Mesodermal cell (in vitro differentiated cells): ENCODE measurements at regions not wholly inside any gene's neighbourhood (a gene's known extent, or its start where the extent isn't known, plus 50 kb on each side); places are given as distances from the start of the nearest gene placed in this dataset.

Experiments used
- H3K27ac ChIP-seq: 2 replicates; pipeline ENCODE4 v1.7.0; 2013; ENCODE audit warnings: mild to moderate bottlenecking, low read depth, low read length, moderate library complexity; ENCODE audit not compliant: severe bottlenecking
- H3K36me3 ChIP-seq: 2 replicates; pipeline ENCODE4 v1.7.1; 2013; ENCODE audit warnings: mild to moderate bottlenecking, low read length, moderate library complexity; ENCODE audit not compliant: control insufficient read depth, insufficient read depth
- H3K4me1 ChIP-seq: one replicate; pipeline ENCODE4 v1.7.1; 2013; ENCODE audit warnings: mild to moderate bottlenecking, low read length; ENCODE audit not compliant: insufficient read depth, control insufficient read depth, poor library complexity, severe bottlenecking
- H3K4me3 ChIP-seq: 2 replicates; pipeline ENCODE4 v1.7.0; 2013; ENCODE audit warnings: low read length, control low read depth, mild to moderate bottlenecking; ENCODE audit not compliant: insufficient read depth, poor library complexity, severe bottlenecking; ENCODE audit errors: extremely low read depth
- H3K9me3 ChIP-seq: 2 replicates; pipeline ENCODE4 v1.7.1; 2013; ENCODE audit warnings: mild to moderate bottlenecking, low read length, moderate library complexity; ENCODE audit not compliant: control insufficient read depth
- WGBS, 2 experiments: methylation state at CpG; one replicate each; pipeline ENCODE4 v1.1.5; 2013; ENCODE audit warnings: missing lambda C conversion rate in 2 of 2; ENCODE audit not compliant: insufficient coverage in 2 of 2; 5-methylcytosine and 5-hydroxymethylcytosine counted together

DNA sequence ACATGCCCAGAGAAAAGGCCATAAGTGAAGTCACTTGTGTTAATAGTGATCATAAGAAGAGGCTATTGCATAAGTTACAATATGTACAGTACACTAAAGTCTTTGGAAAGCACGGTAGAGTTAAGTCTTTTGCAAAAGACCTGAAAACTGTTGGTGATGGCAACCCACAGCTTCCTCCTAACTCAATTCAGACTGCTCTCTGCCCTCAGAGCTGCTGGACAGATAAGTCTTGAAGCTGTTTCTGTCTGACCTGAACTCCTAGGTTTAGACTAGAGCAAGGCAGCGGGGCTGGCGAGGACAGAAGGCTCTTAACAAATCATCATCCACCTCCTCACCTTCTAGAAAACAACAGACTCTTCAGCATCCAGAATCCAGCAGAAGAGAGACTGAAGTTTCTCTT is 125.4 kb downstream of the CD24 start:
- Histone ChIP-seq H3K9me3 (peaks cover 14% of the 10 kb centered on the region), H3K4me3 (no peak overlapping the region), H3K36me3 (no peaks in the 10 kb centered on the region), H3K27ac (no peak overlapping the region), H3K4me1 (no peaks in the 10 kb centered on the region)
- WGBS, 2 experiments = 100% methylated on average over 1 of the region's 3 CpGs

DNA sequence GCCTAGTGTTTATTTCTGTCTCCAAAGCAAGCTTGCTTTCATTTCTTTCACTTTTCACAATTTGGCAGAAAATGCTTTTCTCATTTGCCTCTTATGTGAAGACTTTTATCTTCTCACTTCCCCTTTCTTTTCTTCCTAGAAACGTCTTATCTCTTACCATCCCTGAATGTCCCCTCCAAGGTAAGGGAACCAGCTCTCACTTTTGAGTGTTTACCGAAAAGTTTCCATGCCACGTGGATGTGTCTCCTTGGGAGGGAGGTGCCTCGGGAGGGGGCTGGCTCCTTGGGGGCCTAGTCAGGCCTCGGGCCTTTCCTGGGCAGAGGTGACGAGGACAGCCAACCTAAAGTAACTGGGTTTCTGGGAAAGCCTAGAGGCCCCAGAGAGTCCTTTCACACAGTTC is 127.4 kb downstream of the CD24 start:
- 60 to 89% methylated on average over 1 to 6 of the region's 6 CpGs for WGBS, 2 experiments
- peaks cover 7% of the 10 kb centered on the region for H3K9me3 ChIP-seq
- no peaks in the 10 kb centered on the region for H3K4me1 ChIP-seq

DNA sequence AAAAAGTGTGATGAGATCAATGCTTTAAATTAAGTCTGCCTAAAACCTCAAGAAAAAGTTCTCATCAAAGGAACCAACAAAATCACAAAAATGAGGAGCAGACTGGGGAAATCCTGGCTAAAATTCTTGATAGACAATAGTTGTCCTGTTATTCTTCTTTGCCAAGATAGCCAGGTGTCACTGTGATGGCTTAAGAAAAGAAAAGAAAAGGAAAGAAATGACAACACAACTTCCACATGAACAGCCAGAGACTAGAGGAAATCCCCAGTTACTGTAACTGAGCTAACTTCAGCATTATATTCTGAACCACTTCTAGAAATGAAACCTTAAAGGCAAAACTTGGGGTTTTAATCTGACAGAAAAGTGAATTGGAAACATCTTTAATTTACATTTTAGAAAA is 129.6 kb downstream of the CD24 start:
- Histone ChIP-seq H3K4me3 (no peak overlapping the region), H3K36me3 (no peaks in the 10 kb centered on the region), H3K27ac (no peak overlapping the region), H3K4me1 (no peaks in the 10 kb centered on the region), H3K9me3 (no peaks in the 10 kb centered on the region)

More for the DNA sequence above, 127.4 kb downstream of the CD24 start:
- no peak overlapping the region for H3K4me3 ChIP-seq
- no peaks in the 10 kb centered on the region for H3K36me3 ChIP-seq
- no peak overlapping the region for H3K27ac ChIP-seq

DNA sequence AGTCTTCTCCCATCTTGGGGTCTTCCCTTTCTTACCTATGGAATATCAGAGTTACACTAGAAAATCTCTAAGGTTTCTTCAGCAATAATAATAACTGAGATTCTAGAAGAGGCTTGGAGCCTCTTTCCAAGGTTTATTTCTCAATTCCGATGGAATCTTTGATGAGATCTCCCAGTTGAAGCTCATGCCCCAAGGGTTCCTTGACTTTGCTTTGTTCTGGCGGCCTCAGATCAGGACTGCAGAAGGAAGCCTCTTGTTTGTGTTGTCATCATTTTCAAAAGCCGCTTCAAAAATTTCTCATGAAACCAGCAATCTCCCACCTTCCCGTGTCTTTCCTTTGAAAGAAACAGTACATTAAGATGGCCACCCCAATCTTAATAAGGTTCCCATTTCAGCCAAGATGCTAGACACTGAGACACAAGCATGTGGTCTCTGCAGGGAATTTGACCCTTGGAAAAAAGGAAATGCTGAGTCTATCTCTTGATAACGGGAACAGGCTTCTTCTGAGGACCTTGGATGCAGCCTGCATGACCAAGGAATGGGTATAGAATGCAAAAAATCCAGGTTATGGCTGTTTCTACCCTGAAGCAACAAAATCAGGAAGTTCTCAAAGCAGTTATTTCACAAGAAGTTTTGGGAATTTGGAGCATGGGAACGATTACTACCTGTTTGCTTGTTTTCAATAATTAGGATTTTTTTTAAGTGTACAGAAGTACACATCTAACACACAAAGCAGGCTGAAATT is 141.6 kb downstream of the CD24 start:
- Histone ChIP-seq H3K9me3 (no peaks in the 10 kb centered on the region), H3K4me3 (no peak overlapping the region), H3K36me3 (no peaks in the 10 kb centered on the region), H3K4me1 (peaks cover 4% of the 10 kb centered on the region), H3K27ac (no peak overlapping the region)
- 96 to 97% methylated on average over 5 of the region's 6 CpGs for WGBS, 2 experiments

DNA sequence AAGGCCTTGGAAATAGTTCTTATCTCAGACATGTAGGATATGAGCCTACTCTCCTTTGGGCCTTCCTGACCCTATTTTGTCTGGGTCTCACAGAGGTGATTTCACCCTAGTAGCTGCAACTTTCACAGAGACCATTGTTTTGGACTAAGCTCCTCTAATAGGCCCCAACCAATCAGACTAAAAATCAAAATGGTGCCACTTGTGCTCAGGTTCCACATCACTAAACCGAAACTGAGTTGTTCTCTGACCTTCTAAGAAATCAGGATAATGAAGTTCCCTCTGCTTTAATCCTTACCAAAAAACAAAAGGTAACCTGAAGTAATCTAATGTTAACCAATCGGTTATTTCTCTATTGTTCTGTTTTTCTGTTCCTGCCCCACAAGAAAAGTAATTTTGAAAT is 143.6 kb downstream of the CD24 start:
- WGBS, 2 experiments = 80 to 100% methylated on average over 2 of the region's 2 CpGs
- H3K36me3 ChIP-seq = no peaks in the 10 kb centered on the region
- H3K4me1 ChIP-seq = peaks cover 4% of the 10 kb centered on the region
- no peak overlapping the region for H3K4me3 ChIP-seq
- no peak overlapping the region for H3K27ac ChIP-seq
- H3K9me3 ChIP-seq = no peaks in the 10 kb centered on the region

DNA sequence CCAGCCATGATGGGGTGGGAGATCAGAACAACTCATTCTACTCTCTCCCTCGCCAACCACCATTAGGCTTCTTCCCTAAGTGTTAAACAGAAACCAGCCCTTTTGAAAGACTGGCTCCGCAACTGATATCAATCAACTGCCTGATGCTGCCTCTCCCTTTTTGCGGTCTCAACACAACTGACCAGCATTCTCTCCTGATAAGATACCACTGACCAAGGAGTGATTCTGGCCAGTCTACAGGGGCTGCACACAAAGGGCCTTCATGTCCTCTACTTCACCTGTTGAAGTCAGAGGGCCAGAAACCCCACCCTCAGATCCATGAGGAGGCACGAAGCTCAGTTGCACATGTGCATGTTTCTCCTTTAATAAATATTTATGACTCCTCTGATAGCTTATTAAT is 145.1 kb downstream of the CD24 start:
- Histone ChIP-seq H3K9me3 (no peaks in the 10 kb centered on the region), H3K4me1 (peaks cover 4% of the 10 kb centered on the region), H3K4me3 (no peak overlapping the region), H3K36me3 (no peaks in the 10 kb centered on the region), H3K27ac (no peak overlapping the region)
- whole genome bisulfite sequencing, 2 experiments = 90 to 93% methylated on average over 3 of the region's 4 CpGs

DNA sequence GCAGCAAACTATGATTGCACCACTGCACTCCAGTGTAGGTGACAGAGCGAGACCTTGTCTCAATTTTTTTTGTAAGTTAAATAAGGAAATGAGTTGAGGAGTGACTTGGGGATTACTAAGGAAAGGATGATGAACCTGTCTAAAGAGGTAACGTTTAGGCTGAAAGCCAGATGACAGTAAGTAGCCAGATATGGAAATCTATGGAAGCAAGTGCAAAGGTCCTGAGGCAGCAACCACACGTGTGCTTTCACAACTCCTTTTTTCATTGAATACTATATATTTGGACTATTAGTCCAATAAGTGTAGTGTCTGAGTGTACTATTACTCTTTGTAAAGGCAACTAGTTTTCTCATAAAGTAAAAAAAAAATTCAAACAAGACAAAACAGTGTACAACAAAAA is 147.4 kb downstream of the CD24 start:
- Histone ChIP-seq H3K36me3 (no peaks in the 10 kb centered on the region), H3K9me3 (no peaks in the 10 kb centered on the region), H3K4me1 (no peaks in the 10 kb centered on the region), H3K27ac (no peak overlapping the region), H3K4me3 (no peak overlapping the region)
- WGBS, 2 experiments = 92 to 100% methylated on average over 1 to 2 of the region's 3 CpGs

DNA sequence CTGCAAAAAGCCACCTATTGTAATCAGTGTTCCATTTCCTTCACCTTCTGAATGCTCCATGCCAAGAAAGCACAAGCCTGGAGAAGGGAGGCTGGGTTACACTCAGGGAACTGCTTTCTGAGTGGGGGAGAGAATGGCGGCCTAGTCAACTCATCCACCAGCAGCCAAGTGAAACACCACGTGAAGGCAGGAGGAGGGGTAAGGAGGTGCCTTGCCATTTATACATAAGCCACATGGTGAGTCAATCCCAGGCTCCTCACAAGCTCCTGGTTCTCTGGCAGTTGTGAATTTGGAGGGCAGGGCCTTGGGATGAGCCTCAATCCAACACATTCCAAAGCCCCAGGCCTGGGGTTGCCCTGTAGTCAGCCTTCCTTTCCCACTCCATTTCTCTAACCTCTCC is 149.4 kb downstream of the CD24 start:
- Histone ChIP-seq H3K9me3 (no peaks in the 10 kb centered on the region), H3K36me3 (no peaks in the 10 kb centered on the region), H3K27ac (no peak overlapping the region), H3K4me1 (peaks cover 12% of the 10 kb centered on the region), H3K4me3 (no peak overlapping the region)
- WGBS, 2 experiments = no CpG with 5 or more reads among the region's 2 CpGs

DNA sequence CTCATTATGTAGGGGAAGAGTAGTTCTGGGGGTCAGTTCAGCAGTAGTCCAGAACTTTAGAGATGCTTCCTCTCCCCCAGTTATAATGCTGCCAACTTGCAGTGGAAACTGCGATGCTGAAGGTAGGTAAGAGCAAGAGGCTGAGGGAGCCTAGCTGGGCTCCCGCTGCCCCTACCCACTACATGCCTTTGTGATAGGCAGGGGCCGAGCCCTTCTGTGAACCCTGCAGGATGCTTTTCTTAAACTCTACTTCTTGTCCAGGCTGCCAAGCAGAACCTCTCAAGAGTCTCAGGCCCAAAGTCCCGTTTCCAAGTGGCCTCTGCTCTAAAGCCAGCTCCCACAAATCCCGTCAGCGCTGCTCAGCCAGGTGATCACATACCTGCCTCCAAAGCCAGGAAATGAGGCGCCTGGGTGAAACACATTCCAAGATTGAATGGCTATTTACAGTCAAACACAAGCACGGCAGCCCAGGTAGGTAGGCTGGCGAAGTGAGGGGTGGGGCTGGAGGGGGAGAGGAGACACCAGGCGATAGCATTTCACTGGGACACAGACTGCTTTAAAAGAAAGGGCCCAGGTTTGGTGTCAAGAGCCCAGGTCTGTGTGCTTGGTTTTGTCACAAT is 150.7 kb downstream of the CD24 start:
- 89% methylated on average over 7 to 8 of the region's 10 CpGs for WGBS, 2 experiments
- H3K9me3 ChIP-seq = no peaks in the 10 kb centered on the region
- no peak overlapping the region for H3K27ac ChIP-seq
- H3K4me3 ChIP-seq = no peak overlapping the region
- peaks cover 14% of the 10 kb centered on the region for H3K4me1 ChIP-seq
- H3K36me3 ChIP-seq = no peaks in the 10 kb centered on the region

DNA sequence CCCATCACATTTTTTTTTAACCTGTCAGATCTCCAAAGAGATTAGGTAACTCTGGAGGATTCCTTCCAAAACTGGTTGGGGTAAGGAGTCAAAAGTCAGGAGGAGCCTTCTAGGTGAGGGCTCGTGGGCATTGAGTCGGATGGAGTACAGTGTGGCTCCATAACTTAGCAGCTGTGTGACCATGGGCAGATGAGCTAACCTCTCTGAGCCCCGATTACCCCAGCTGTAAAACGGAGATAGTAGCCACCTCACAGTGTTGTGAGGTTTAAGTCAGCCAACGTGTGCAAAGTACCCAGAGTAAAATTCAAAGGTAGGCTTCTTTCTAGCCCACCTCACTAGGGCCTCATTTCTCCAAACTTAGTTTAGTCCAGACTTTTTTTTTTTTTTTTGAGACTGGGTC is 151.5 kb downstream of the CD24 start:
- H3K27ac ChIP-seq = no peak overlapping the region
- 78 to 97% methylated on average over 5 of the region's 5 CpGs for WGBS, 2 experiments
- peaks cover 14% of the 10 kb centered on the region for H3K4me1 ChIP-seq
- no peak overlapping the region for H3K4me3 ChIP-seq
- H3K9me3 ChIP-seq = no peaks in the 10 kb centered on the region
- no peaks in the 10 kb centered on the region for H3K36me3 ChIP-seq

DNA sequence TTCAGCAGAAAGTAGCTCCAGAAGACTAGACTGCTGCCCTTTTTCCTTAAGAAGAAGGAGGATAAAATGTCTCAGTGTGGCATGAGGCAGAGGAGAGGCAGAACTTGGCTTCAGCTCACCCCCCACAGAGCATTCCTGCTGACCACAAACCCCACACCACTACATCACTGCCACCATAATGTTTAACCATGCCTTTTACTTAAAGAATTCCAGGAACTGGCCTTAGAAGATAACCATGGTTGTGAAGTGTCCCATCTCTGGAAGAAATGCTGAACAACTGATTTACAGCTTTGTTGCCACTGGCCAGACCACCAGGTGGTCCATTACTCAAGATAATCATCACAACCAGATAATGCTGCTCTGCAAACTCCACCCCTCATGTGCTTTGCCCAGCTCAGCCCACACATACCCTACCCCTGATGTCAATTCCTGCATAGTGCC is 154.1 kb downstream of the CD24 start:
- Histone ChIP-seq H3K4me1 (peaks cover 14% of the 10 kb centered on the region), H3K36me3 (no peaks in the 10 kb centered on the region), H3K4me3 (no peak overlapping the region), H3K9me3 (no peaks in the 10 kb centered on the region), H3K27ac (peak overlapping the region; percentile 60)
